Islet of Langerhans (tissue), 1 donor: ENCODE measurements at regions not wholly inside any gene's neighbourhood (a gene's known extent, or its start where the extent isn't known, plus 50 kb on each side); places are given as distances from the start of the nearest gene placed in this dataset.

Experiments used
- FAIRE-seq: peaks from one replicate; lab custom pipeline; 2011; peaks lifted over from hg19 to GRCh38; lab: Jason Lieb, UNC

GRCh38 chr12:20268121-20268732 lies 100.1 kb upstream of the PDE3A start:
- FAIRE-seq, result no peak

GRCh38 chr12:20268771-20269170 lies 99.6 kb upstream of the PDE3A start:
- no peak for FAIRE-seq

- peak; percentile 71 for FAIRE-seq
Measured at GRCh38 chr12:20269337-20270067, 98.8 kb upstream of the PDE3A start.

GRCh38 chr12:20270557-20270956 lies 97.8 kb upstream of the PDE3A start:
- no peak for FAIRE-seq

- FAIRE-seq, result no peak
Measured at GRCh38 chr12:20272161-20272560, 96.2 kb upstream of the PDE3A start.

GRCh38 chr12:20272801-20273200 lies 95.5 kb upstream of the PDE3A start:
- FAIRE-seq, result no peak

GRCh38 chr12:20274008-20274407 lies 94.3 kb upstream of the PDE3A start:
- FAIRE-seq, result no peak

GRCh38 chr12:20278276-20278675 lies 90.1 kb upstream of the PDE3A start:
- no peak for FAIRE-seq

GRCh38 chr12:20280515-20280914 lies 87.8 kb upstream of the PDE3A start:
- no peak for FAIRE-seq

- no peak for FAIRE-seq
Measured at GRCh38 chr12:20282401-20282800, 85.9 kb upstream of the PDE3A start.

- no peak for FAIRE-seq
Measured at GRCh38 chr12:20283482-20283881, 84.9 kb upstream of the PDE3A start.

GRCh38 chr12:20289520-20289919 lies 78.8 kb upstream of the PDE3A start:
- no peak for FAIRE-seq

- no peak for FAIRE-seq
Measured at GRCh38 chr12:20300457-20300856, 67.9 kb upstream of the PDE3A start.

- FAIRE-seq, result no peak
Measured at GRCh38 chr12:20305470-20305869, 62.9 kb upstream of the PDE3A start.

GRCh38 chr12:20309504-20310148 lies 58.7 kb upstream of the PDE3A start:
- FAIRE-seq, result no peak

GRCh38 chr12:20314328-20314727 lies 54.0 kb upstream of the PDE3A start:
- FAIRE-seq, result no peak

- no peak for FAIRE-seq
Measured at GRCh38 chr12:20317554-20317953, 50.8 kb upstream of the PDE3A start.
